Right lung (tissue), 2 donors: ENCODE measurements at regions not wholly inside any gene's neighbourhood (a gene's known extent, or its start where the extent isn't known, plus 50 kb on each side); places are given as distances from the start of the nearest gene placed in this dataset.

Source experiments
- DNase-seq, 2 donors: peaks; one replicate each; pipeline ENCODE4 v3.0.0-alpha.2; 2013

DNA sequence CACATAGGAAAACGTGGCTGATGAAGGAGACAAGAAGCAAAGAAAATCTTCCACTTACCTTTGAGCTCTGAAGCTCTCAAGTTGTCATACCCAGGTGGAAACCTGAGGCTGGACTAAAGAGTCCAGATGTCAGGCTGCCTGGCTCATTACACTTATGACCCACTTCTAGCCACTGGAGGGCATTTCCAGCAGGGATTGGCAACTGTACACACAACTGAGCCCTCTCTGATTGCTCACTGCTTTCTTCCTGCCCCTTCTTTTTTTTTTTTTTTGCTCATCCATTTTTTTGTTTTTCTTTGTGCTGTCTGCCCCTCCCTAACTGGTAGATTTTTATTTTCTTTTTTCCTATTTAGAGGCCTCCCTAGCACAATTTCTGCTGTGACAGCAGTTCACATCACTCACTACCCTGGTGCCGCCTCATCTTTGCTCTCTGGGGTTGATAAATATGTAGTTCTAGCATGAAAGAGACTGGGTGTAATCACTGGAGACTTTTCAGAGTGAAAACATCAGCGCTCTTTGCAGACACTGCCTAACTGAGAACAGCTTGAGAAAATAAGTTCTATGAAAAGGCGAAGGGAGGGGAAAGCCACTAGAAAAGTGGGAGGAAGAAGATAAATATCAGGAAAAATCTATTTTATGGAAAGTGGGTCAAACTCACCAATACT lies 334.5 kb downstream of the NUF2 start:
- DNase-seq, result no peak

DNA sequence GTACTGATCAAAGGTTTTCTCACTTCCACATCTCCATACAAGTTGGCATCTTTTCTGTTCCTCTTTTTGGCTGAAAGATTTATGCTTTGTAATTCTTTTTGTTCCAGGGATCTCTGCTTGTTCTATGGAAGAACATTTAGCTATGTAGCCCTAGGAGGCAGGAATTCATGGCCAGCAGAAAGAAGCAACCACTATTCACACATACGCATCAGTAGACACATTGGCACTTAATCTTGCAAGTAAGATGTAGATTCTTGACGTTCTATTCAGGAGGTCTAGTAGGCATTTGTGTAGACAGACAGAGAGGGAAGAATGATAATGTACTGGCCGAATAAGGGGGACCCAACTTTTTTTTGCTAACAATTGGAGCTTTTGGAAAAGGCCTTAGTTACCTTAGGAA lies 336.0 kb downstream of the NUF2 start:
- DNase-seq, result no peak

GRCh38 chr1:163661391-163661790 lies 339.6 kb downstream of the NUF2 start:
- no peak for DNase-seq

GRCh38 chr1:163664671-163665335 lies 343.0 kb downstream of the NUF2 start:
- DNase-seq, result peak; percentile 36 to 50

DNA sequence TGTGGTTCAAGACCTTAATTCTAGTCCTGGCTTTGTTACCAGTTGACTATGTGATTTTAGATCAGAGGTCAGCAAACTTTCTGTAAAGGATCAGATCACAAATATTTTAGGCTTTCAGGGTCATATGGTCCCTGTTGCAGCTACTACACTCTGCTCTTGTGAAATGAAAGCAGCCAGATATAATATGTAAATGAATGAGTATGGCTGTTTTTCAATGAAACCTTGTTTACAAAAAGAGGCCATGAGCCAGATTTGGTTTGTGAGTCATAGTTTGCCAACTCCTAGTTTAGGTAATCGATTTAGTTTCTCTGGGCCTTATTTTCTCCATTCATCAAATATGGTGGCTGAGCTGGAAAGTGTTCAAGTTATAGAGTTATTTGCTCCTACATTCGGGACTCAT lies 346.7 kb downstream of the NUF2 start:
- DNase-seq, result no peak

GRCh38 chr1:163670989-163671757 lies 349.4 kb downstream of the NUF2 start:
- no peak for DNase-seq

GRCh38 chr1:163672976-163673758 lies 351.4 kb downstream of the NUF2 start:
- no peak for DNase-seq

- DNase-seq, result peak; percentile 17 to 32
These were observed 352.0 kb downstream of the NUF2 start for GRCh38 chr1:163673759-163674151.

DNA sequence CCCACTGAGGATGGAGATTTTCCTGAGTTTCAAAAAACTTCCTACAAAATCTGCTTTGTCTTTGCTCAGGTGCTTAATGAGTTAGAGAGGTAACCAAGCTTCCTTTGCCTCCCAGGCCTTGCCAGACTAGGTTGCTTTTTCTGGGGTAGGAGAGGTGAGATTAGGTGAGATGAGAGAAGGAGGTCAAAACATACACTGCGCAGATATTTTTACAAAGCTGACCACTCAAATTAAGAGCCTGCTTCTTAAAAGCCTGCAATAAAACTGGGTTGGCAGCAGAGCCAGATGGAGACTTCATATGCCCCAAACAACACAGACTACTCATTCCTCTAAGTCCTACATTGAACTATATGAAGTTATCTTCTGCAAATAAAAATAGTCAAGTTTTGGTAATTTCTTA lies 352.5 kb downstream of the NUF2 start:
- no peak for DNase-seq

DNA sequence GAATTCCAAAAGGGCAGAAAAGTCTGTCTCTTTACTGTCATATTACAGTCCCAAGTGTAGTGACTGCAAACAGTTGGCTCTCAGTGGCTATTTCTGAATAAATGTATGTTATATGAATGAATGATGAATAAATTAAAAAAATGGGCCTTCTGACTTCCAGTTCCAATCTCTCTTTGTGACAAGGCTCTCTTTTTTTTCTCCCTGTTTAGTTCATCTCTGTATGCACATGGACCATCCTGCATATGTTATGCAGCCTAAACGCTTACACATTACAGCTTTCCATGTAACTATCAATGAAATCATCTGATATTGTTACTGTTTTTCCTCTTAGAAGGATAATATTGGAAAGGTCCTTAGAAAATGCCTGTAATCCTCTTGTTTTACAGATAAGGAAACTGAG lies 363.0 kb downstream of the NUF2 start:
- DNase-seq, result no peak

- DNase-seq, result no peak
These were observed 370.5 kb downstream of the NUF2 start for GRCh38 chr1:163692266-163692665.

GRCh38 chr1:163697137-163697536 lies 375.4 kb downstream of the NUF2 start:
- no peak for DNase-seq

GRCh38 chr1:163701783-163702374 lies 380.1 kb downstream of the NUF2 start:
- DNase-seq, result no peak

GRCh38 chr1:163703794-163704193 lies 382.0 kb downstream of the NUF2 start:
- DNase-seq, result no peak

GRCh38 chr1:163706915-163707314 lies 385.2 kb downstream of the NUF2 start:
- DNase-seq, result no peak

GRCh38 chr1:163709636-163710035 lies 387.9 kb downstream of the NUF2 start:
- DNase-seq, result no peak

GRCh38 chr1:163712321-163712720 lies 390.6 kb downstream of the NUF2 start:
- no peak for DNase-seq

GRCh38 chr1:163720294-163720693 lies 398.5 kb downstream of the NUF2 start:
- DNase-seq, result no peak

- DNase-seq, result no peak
These were observed 403.8 kb downstream of the NUF2 start for GRCh38 chr1:163725551-163725950.

- DNase-seq, result peak; percentile 79 to 86
These were observed 408.7 kb downstream of the NUF2 start for GRCh38 chr1:163730411-163730821.

- DNase-seq, result no peak
These were observed 415.5 kb downstream of the NUF2 start for GRCh38 chr1:163737261-163737660.
